GM19043 (cell line): ENCODE measurements at regions not wholly inside any gene's neighbourhood (a gene's known extent, or its start where the extent isn't known, plus 50 kb on each side); places are given as distances from the start of the nearest gene placed in this dataset.

Experiments used
- ATAC-seq: cut with Tn5 transposase; IDR thresholded peaks from one replicate; pipeline ENCODE4 v1.9.1; 2021; ENCODE audit warnings: low read depth; ENCODE audit not compliant: unreplicated experiment

GRCh38 chr16:72532906-72533410 lies 361.0 kb upstream of the PMFBP1 start:
- ATAC-seq: no peak

GRCh38 chr16:72530434-72530833 lies 358.5 kb upstream of the PMFBP1 start:
- ATAC-seq: no peak

GRCh38 chr16:72523087-72523486 lies 351.1 kb upstream of the PMFBP1 start:
- no peak for ATAC-seq

- no peak for ATAC-seq
These were observed 345.2 kb upstream of the PMFBP1 start for GRCh38 chr16:72517154-72517553.

- no peak for ATAC-seq
These were observed 339.2 kb upstream of the PMFBP1 start for GRCh38 chr16:72511171-72511570.

- no peak for ATAC-seq
These were observed 336.2 kb upstream of the PMFBP1 start for GRCh38 chr16:72508191-72508590.

GRCh38 chr16:72502594-72503005 lies 330.6 kb upstream of the PMFBP1 start:
- no peak for ATAC-seq

- ATAC-seq: no peak
These were observed 330.0 kb upstream of the PMFBP1 start for GRCh38 chr16:72501739-72502593.

- ATAC-seq: no peak
These were observed 328.6 kb upstream of the PMFBP1 start for GRCh38 chr16:72500545-72500944.

- no peak for ATAC-seq
These were observed 321.9 kb upstream of the PMFBP1 start for GRCh38 chr16:72493716-72494415.

GRCh38 chr16:72487283-72487682 lies 315.3 kb upstream of the PMFBP1 start:
- ATAC-seq: no peak

- ATAC-seq: no peak
These were observed 310.7 kb upstream of the PMFBP1 start for GRCh38 chr16:72482695-72483094.

- ATAC-seq: no peak
These were observed 309.5 kb upstream of the PMFBP1 start for GRCh38 chr16:72481419-72481818.

- ATAC-seq: no peak
These were observed 309.0 kb upstream of the PMFBP1 start for GRCh38 chr16:72480911-72481310.

GRCh38 chr16:72475688-72476087 lies 303.7 kb upstream of the PMFBP1 start:
- no peak for ATAC-seq

GRCh38 chr16:72474501-72475123 lies 302.7 kb upstream of the PMFBP1 start:
- ATAC-seq: no peak

GRCh38 chr16:72473631-72474030 lies 301.7 kb upstream of the PMFBP1 start:
- ATAC-seq: no peak

- ATAC-seq: no peak
These were observed 299.5 kb upstream of the PMFBP1 start for GRCh38 chr16:72471317-72471924.

- no peak for ATAC-seq
These were observed 298.6 kb upstream of the PMFBP1 start for GRCh38 chr16:72470541-72470940.

GRCh38 chr16:72469932-72470331 lies 298.0 kb upstream of the PMFBP1 start:
- ATAC-seq: no peak

GRCh38 chr16:72468582-72468981 lies 296.6 kb upstream of the PMFBP1 start:
- no peak for ATAC-seq
